GM23338 (cell line): ENCODE measurements at regions not wholly inside any gene's neighbourhood (a gene's known extent, or its start where the extent isn't known, plus 50 kb on each side); places are given as distances from the start of the nearest gene placed in this dataset.

Source experiments
- ATAC-seq: fragments of 200-7000 bp; cut with Tn5 transposase; 3 replicates; pipeline ENCODE4 v1.9.1; 2020
- DNase-seq: peaks from one replicate; pipeline ENCODE4 v3.0.0-alpha.2; 2015; ENCODE audit warnings: low spot score
- H2AFZ ChIP-seq: fragments of 200-600 bp; sonication (generic); 2 replicates; pipeline ENCODE4 v1.8.0; 2016; ENCODE audit warnings: antibody characterized with exemption, mild to moderate bottlenecking, moderate library complexity
- H3F3A ChIP-seq: fragments of 200-600 bp; sonication (generic); replicated peaks from 2 replicates; pipeline ENCODE4 v1.8.0; 2017; ENCODE audit warnings: antibody characterized with exemption, mixed run types, low read depth
- H3K27ac ChIP-seq: fragments of 200-600 bp; sonication (generic); 2 replicates; pipeline ENCODE4 v1.6.1; 2016; ENCODE audit warnings: low read depth
- H3K27me3 ChIP-seq: fragments of 200-600 bp; sonication (generic); 2 replicates; pipeline ENCODE4 v1.8.0; 2016; ENCODE audit warnings: mild to moderate bottlenecking, mixed run types, moderate library complexity; ENCODE audit not compliant: insufficient read depth
- H3K36me3 ChIP-seq: fragments of 200-600 bp; sonication (generic); 2 replicates; pipeline ENCODE4 v1.8.0; 2016; ENCODE audit warnings: mild to moderate bottlenecking; ENCODE audit not compliant: insufficient read depth
- H3K4me1 ChIP-seq: fragments of 200-600 bp; sonication (generic); 2 replicates; pipeline ENCODE4 v1.8.0; 2016; ENCODE audit warnings: mild to moderate bottlenecking, moderate library complexity; ENCODE audit not compliant: insufficient read depth
- H3K4me2 ChIP-seq: fragments of 200-600 bp; sonication (generic); 2 replicates; pipeline ENCODE4 v1.7.1; 2017; ENCODE audit warnings: mixed run types
- H3K4me3 ChIP-seq: fragments of 200-600 bp; sonication (generic); 2 replicates; pipeline ENCODE4 v1.6.1; 2016; ENCODE audit warnings: mixed run types
- H3K79me2 ChIP-seq: fragments of 200-600 bp; sonication (generic); replicated peaks from 2 replicates; pipeline ENCODE4 v1.8.0; 2017; ENCODE audit warnings: mild to moderate bottlenecking; ENCODE audit not compliant: insufficient read depth
- H3K9me2 ChIP-seq: fragments of 200-600 bp; sonication (generic); 2 replicates; pipeline ENCODE4 v1.8.0; 2017; ENCODE audit not compliant: insufficient read depth
- H4K20me1 ChIP-seq: fragments of 200-600 bp; sonication (generic); replicated peaks from 2 replicates; pipeline ENCODE4 v1.8.0; 2017; ENCODE audit warnings: mild to moderate bottlenecking; ENCODE audit not compliant: insufficient read depth
- H3K27ac Mint-ChIP-seq: 2 replicates; pipeline ENCODE4 v1.8.0; 2020; ENCODE audit warnings: inconsistent platforms, mild to moderate bottlenecking, moderate library complexity, mixed read lengths
- H3K27me3 Mint-ChIP-seq: 3 replicates; pipeline ENCODE4 v1.8.0; 2022; ENCODE audit warnings: low read depth, mild to moderate bottlenecking, moderate library complexity, mixed read lengths, inconsistent platforms; ENCODE audit not compliant: insufficient read depth, poor library complexity
- H3K36me3 Mint-ChIP-seq: 3 replicates; pipeline ENCODE4 v1.8.0; 2021; ENCODE audit warnings: low read depth, mild to moderate bottlenecking, inconsistent platforms, moderate library complexity, mixed read lengths
- H3K4me1 Mint-ChIP-seq: 3 replicates; pipeline ENCODE4 v1.8.0; 2020; ENCODE audit warnings: mild to moderate bottlenecking, inconsistent platforms, mixed read lengths
- H3K4me3 Mint-ChIP-seq: 3 replicates; pipeline ENCODE4 v1.8.0; 2021; ENCODE audit warnings: moderate library complexity, mild to moderate bottlenecking, inconsistent platforms, mixed read lengths
- H3K9me3 Mint-ChIP-seq: 3 replicates; pipeline ENCODE4 v1.8.0; 2020; ENCODE audit warnings: moderate library complexity, mild to moderate bottlenecking, inconsistent platforms, mixed read lengths
- CREB1 ChIP-seq: fragments of 250-450 bp; sonication (Bioruptor Pico); IDR thresholded peaks from 2 replicates; pipeline ENCODE4 v1.5.0; 2020; ENCODE audit warnings: low read depth, mild to moderate bottlenecking, moderate library complexity
- ETS1 ChIP-seq: IDR thresholded peaks from 2 replicates; pipeline ENCODE4 v1.6.1; 2016; ENCODE audit warnings: antibody characterized with exemption
- EZH2phosphoT487 ChIP-seq: fragments of 200-600 bp; sonication (generic); IDR thresholded peaks from one replicate; pipeline ENCODE4 v1.8.1; 2018; ENCODE audit warnings: antibody characterized with exemption; ENCODE audit not compliant: unreplicated experiment
- JUNB ChIP-seq: IDR thresholded peaks from one replicate; pipeline ENCODE4 v1.6.1; 2016; ENCODE audit warnings: antibody characterized with exemption; ENCODE audit not compliant: unreplicated experiment
- NANOG ChIP-seq: IDR thresholded peaks from 2 replicates; pipeline ENCODE4 v1.6.1; 2016; ENCODE audit warnings: antibody characterized with exemption, borderline replicate concordance
- POLR2AphosphoS5 ChIP-seq: IDR thresholded peaks from 2 replicates; pipeline ENCODE4 v1.6.1; 2016; ENCODE audit warnings: antibody characterized with exemption, low read depth
- REST ChIP-seq: IDR thresholded peaks from one replicate; pipeline ENCODE4 v1.6.1; 2018; ENCODE audit warnings: antibody characterized with exemption; ENCODE audit not compliant: unreplicated experiment
- STAT1 ChIP-seq: IDR thresholded peaks from one replicate; pipeline ENCODE4 v1.6.1; 2016; ENCODE audit warnings: antibody characterized with exemption; ENCODE audit not compliant: unreplicated experiment
- ZNF114 ChIP-seq: fragments of 250-450 bp; sonication (Bioruptor Pico); IDR thresholded peaks from 2 replicates; pipeline ENCODE4 v1.5.0; 2020; ENCODE audit warnings: mild to moderate bottlenecking, moderate library complexity
- ZNF331 ChIP-seq: fragments of 250-450 bp; sonication (Bioruptor Pico); IDR thresholded peaks from 2 replicates; pipeline ENCODE4 v1.5.0; 2020; ENCODE audit warnings: low read depth, mild to moderate bottlenecking, moderate library complexity
- TF ChIP-seq, protein P1 (sequence below), 2 experiments: fragments of 200-600 bp in 1 of 2; sonication (generic) in 1 of 2; conservative IDR thresholded peaks; 2 replicates each; pipeline versions ENCODE4 v1.5.1 to v1.6.1; 2016 to 2017; ENCODE audit warnings: antibody characterized with exemption in 2 of 2, low read depth in 2 of 2, mild to moderate bottlenecking in 2 of 2, moderate library complexity in 1 of 2

DNA sequence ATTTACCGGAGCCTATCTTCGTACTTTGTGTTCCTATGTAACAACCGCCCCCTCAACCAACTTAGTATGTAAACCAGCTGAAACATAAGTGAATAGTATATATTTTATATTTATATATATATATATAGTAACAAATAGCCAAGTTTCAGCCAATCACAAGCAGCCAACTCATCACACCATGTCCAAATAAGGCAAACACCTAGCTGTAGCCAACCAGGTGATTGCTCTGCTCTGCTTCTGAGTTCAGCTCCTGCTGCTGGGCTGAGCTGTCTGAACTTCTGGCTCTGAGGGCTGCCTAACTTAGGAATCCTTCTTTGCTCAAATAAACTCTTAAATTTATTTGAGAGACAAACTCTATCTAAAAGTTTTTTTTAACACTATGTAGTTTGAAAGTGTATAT, 101.6 kb upstream of the SOX4 start:
- H3K27me3 Mint-ChIP-seq = peaks cover 7% of the 10 kb centered on the region
- H3K36me3 Mint-ChIP-seq = no peaks in the 10 kb centered on the region
- TF ChIP-seq STAT1 (no peak), EZH2phosphoT487 (no peak), ZNF331 (no peak), NANOG (no peak), CREB1 (CRISPR knock-in tag) (no peak), JUNB (no peak), ZNF114 (no peak), POLR2AphosphoS5 (no peak)
- no peak overlapping the region for H3K4me3 Mint-ChIP-seq
- H3K27me3 ChIP-seq = no peaks in the 10 kb centered on the region
- H3K79me2 ChIP-seq = no peaks in the 10 kb centered on the region
- no peak for DNase-seq
- no peaks in the 10 kb centered on the region for H3K4me1 ChIP-seq
- no peaks in the 10 kb centered on the region for H4K20me1 ChIP-seq
- H3K36me3 ChIP-seq = no peaks in the 10 kb centered on the region
- H2AFZ ChIP-seq = no peak overlapping the region
- H3F3A ChIP-seq = no peaks in the 10 kb centered on the region
- peaks cover 3% of the 10 kb centered on the region; the same call in 1 of the 3 replicates for H3K9me3 Mint-ChIP-seq
- H3K4me2 ChIP-seq = no peak overlapping the region
- H3K9me2 ChIP-seq = peaks cover 6% of the 10 kb centered on the region; the same call in 1 of the 2 replicates
- no peak overlapping the region for H3K27ac Mint-ChIP-seq
- no peak overlapping the region for H3K27ac ChIP-seq
- no peaks in the 10 kb centered on the region for H3K4me1 Mint-ChIP-seq
- no peak overlapping the region for H3K4me3 ChIP-seq
- no peak for ATAC-seq

DNA sequence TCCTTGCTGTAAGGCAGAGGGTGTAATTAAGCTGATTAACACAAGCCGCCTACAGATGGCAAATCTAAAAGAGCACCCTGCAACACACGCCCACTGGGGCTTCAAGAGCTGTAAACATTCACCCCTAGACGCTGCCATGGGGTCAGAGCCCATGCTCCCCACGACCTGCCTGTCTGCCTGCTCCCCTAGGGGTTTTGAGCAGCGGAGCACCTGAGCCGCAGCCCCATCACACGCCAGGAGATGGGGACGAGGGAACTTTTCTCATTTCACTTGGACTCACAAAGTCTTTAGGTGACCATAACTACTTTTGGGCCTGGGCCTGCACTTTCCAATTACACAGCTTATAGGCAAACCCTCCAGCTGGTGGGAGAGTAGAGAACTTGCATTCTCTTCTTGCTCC, 99.0 kb upstream of the SOX4 start:
- Histone ChIP-seq H3K27ac (no peak overlapping the region), H3K27me3 (no peaks in the 10 kb centered on the region), H3K4me2 (no peak overlapping the region), H3F3A (no peaks in the 10 kb centered on the region), H4K20me1 (no peaks in the 10 kb centered on the region), H2AFZ (peak overlapping the region; percentile 69; the same call in 1 of the 2 replicates), H3K79me2 (no peaks in the 10 kb centered on the region), H3K4me3 (no peak overlapping the region), H3K36me3 (no peaks in the 10 kb centered on the region), H3K4me1 (no peaks in the 10 kb centered on the region), H3K9me2 (peaks cover 6% of the 10 kb centered on the region; the same call in 1 of the 2 replicates)
- H3K27ac Mint-ChIP-seq = no peak overlapping the region; the same call in 1 of the 2 replicates
- no peaks in the 10 kb centered on the region for H3K36me3 Mint-ChIP-seq
- H3K27me3 Mint-ChIP-seq = peaks cover 7% of the 10 kb centered on the region
- H3K4me1 Mint-ChIP-seq = no peaks in the 10 kb centered on the region
- peaks cover 3% of the 10 kb centered on the region; the same call in 1 of the 3 replicates for H3K9me3 Mint-ChIP-seq
- ATAC-seq (peak; percentile 86), DNase-seq (peak; percentile 59)
- TF ChIP-seq REST (no peak), POLR2AphosphoS5 (no peak), EZH2phosphoT487 (no peak), ETS1 (no peak), NANOG (no peak)
- TF ChIP-seq, protein P1, sequence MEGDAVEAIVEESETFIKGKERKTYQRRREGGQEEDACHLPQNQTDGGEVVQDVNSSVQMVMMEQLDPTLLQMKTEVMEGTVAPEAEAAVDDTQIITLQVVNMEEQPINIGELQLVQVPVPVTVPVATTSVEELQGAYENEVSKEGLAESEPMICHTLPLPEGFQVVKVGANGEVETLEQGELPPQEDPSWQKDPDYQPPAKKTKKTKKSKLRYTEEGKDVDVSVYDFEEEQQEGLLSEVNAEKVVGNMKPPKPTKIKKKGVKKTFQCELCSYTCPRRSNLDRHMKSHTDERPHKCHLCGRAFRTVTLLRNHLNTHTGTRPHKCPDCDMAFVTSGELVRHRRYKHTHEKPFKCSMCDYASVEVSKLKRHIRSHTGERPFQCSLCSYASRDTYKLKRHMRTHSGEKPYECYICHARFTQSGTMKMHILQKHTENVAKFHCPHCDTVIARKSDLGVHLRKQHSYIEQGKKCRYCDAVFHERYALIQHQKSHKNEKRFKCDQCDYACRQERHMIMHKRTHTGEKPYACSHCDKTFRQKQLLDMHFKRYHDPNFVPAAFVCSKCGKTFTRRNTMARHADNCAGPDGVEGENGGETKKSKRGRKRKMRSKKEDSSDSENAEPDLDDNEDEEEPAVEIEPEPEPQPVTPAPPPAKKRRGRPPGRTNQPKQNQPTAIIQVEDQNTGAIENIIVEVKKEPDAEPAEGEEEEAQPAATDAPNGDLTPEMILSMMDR (conservative IDR thresholded peaks at IDR 0.05; ENCODE audit: low read depth in 2 of 2) = peak in 1 of 2 experiments; percentile 40; a peak in 3 of 4 replicates
- H3K4me3 Mint-ChIP-seq = no peak overlapping the region
